ENCODE measurements at regions not wholly inside any gene's neighbourhood (a gene's known extent, or its start where the extent isn't known, plus 50 kb on each side); places are given as distances from the start of the nearest gene placed in this dataset.

GRCh38 chr20:12673352-12673751, 335.4 kb upstream of the SPTLC3 start:
- no peak for TF ChIP-seq CTCF (IDR thresholded peaks at IDR 0.05)
- no peak for TF ChIP-seq POLR2A (IDR thresholded peaks at IDR 0.05)
